H1 (cell line): ENCODE measurements at regions not wholly inside any gene's neighbourhood (a gene's known extent, or its start where the extent isn't known, plus 50 kb on each side); places are given as distances from the start of the nearest gene placed in this dataset.

ENCODE experiments used
- CTCF ChIA-PET: fragments of 300-600 bp; sonication (Branson Sonifier 250); formaldehyde crosslinking; loops from one replicate; lab custom pipeline; 2021; ENCODE audit not compliant: partially characterized antibody; lab: Charles Lee
- POLR2A ChIA-PET: fragments of 300-600 bp; sonication (Branson Sonifier 250); formaldehyde crosslinking; loops from one replicate; lab custom pipeline; 2021; ENCODE audit warnings: inconsistent platforms; ENCODE audit not compliant: partially characterized antibody; lab: Charles Lee
- DNase-seq, 2 experiments: peaks; one replicate each; pipeline versions ENCODE4 v3.0.0 to v3.0.0-alpha.2; 2010 to 2022; ENCODE audit warnings: low spot score in 2 of 2, low read depth in 1 of 2, mixed read lengths in 1 of 2
- FAIRE-seq: peaks from 2 replicates; lab custom pipeline; 2011; peaks lifted over from hg19 to GRCh38; lab: Jason Lieb, UNC
- H2AFZ ChIP-seq: 2 replicates; pipeline ENCODE4 v1.8.1; 2012; ENCODE audit warnings: low read length, inconsistent platforms
- H2AK5ac ChIP-seq: 2 replicates; pipeline ENCODE4 v1.6.1; 2013; ENCODE audit warnings: low read depth, low read length
- H2BK120ac ChIP-seq: replicated peaks from 2 replicates; pipeline ENCODE3; 2013; ENCODE audit warnings: low read depth, low read length, inconsistent platforms
- H2BK12ac ChIP-seq: 2 replicates; pipeline ENCODE4 v1.6.1; 2013; ENCODE audit warnings: low read depth, low read length
- H2BK15ac ChIP-seq: 2 replicates; pipeline ENCODE4 v1.6.1; 2013; ENCODE audit warnings: low read length
- H2BK20ac ChIP-seq: 2 replicates; pipeline ENCODE4 v1.6.1; 2013; ENCODE audit warnings: low read length
- H2BK5ac ChIP-seq: 2 replicates; pipeline ENCODE4 v1.6.1; 2013; ENCODE audit warnings: low read depth, low read length
- H3K14ac ChIP-seq: 2 replicates; pipeline ENCODE4 v1.6.1; 2013; ENCODE audit warnings: inconsistent platforms; ENCODE audit not compliant: insufficient read length
- H3K18ac ChIP-seq: 2 replicates; pipeline ENCODE4 v1.6.1; 2013; ENCODE audit warnings: low read length; ENCODE audit errors: extremely low read depth
- H3K23ac ChIP-seq: 2 replicates; pipeline ENCODE4 v1.6.1; 2013; ENCODE audit warnings: inconsistent platforms; ENCODE audit not compliant: insufficient read length
- H3K23me2 ChIP-seq: 2 replicates; pipeline ENCODE4 v1.6.1; 2013; ENCODE audit warnings: low read depth, low read length
- H3K27ac ChIP-seq: 2 replicates; pipeline ENCODE4 v1.6.1; 2011; ENCODE audit warnings: low read depth, low read length, inconsistent platforms
- H3K27me3 ChIP-seq, 4 experiments: replicated peaks in 1 of 4; 1 replicate in 1 of 4; 2 replicates in 3 of 4; pipeline versions ENCODE4 v1.6.1 to v1.8.1; 2011 to 2013; ENCODE audit warnings: low read length in 3 of 4, mild to moderate bottlenecking in 3 of 4, inconsistent platforms in 2 of 4, mixed read lengths in 2 of 4, moderate library complexity in 1 of 4; ENCODE audit not compliant: control insufficient read depth in 3 of 4, insufficient read depth in 3 of 4; ENCODE audit errors: extremely low read depth in 1 of 4
- H3K36me3 ChIP-seq, 4 experiments: 2 replicates each; pipeline versions ENCODE4 v1.6.1 to v1.8.1; 2011 to 2013; ENCODE audit warnings: mild to moderate bottlenecking in 4 of 4, low read length in 3 of 4, moderate library complexity in 2 of 4, control low read depth in 1 of 4, inconsistent platforms in 1 of 4; ENCODE audit not compliant: insufficient read depth in 4 of 4, control insufficient read depth in 2 of 4
- H3K4ac ChIP-seq: replicated peaks from 2 replicates; pipeline ENCODE3; 2013; ENCODE audit warnings: low read length, low read depth, mixed read lengths, inconsistent platforms; ENCODE audit not compliant: insufficient read length
- H3K4me1 ChIP-seq, 4 experiments: replicated peaks in 1 of 4; 1 replicate in 1 of 4; 2 replicates in 3 of 4; pipeline versions ENCODE4 v1.6.1 to v1.8.1; 2011 to 2013; ENCODE audit warnings: low read length in 3 of 4, inconsistent platforms in 2 of 4, mixed read lengths in 1 of 4; ENCODE audit not compliant: insufficient read depth in 4 of 4, control insufficient read depth in 3 of 4
- H3K4me2 ChIP-seq, 2 experiments: 2 replicates each; pipeline versions ENCODE4 v1.6.1 to v1.8.1; 2011 to 2013; ENCODE audit warnings: low read depth in 2 of 2, low read length in 2 of 2, control low read depth in 1 of 2, inconsistent platforms in 1 of 2, mild to moderate bottlenecking in 1 of 2; ENCODE audit not compliant: insufficient read depth in 1 of 2
- H3K4me3 ChIP-seq, 4 experiments: fragments of 200-600, 300-600 bp in 1 of 4; sonication (generic), shearing (Covaris generic), sonication (Bioruptor Twin) in 1 of 4; 2 replicates each; pipeline versions ENCODE4 v1.5.1 to v1.8.1; 2011 to 2016; ENCODE audit warnings: low read length in 4 of 4, low read depth in 3 of 4, control low read depth in 2 of 4, inconsistent platforms in 2 of 4, mild to moderate bottlenecking in 2 of 4, mixed read lengths in 1 of 4, moderate library complexity in 1 of 4; ENCODE audit not compliant: insufficient read depth in 2 of 4; ENCODE audit errors: extremely low read depth in 1 of 4
- H3K56ac ChIP-seq: replicated peaks from 2 replicates; pipeline ENCODE3; 2013; ENCODE audit warnings: low read depth, mild to moderate bottlenecking, mixed read lengths, low read length, inconsistent platforms; ENCODE audit not compliant: insufficient read length
- H3K79me1 ChIP-seq: 2 replicates; pipeline ENCODE4 v1.6.1; 2013; ENCODE audit warnings: low read depth, low read length, control low read depth
- H3K79me2 ChIP-seq, 2 experiments: 2 replicates each; pipeline versions ENCODE4 v1.6.1 to v1.8.1; 2012 to 2013; ENCODE audit warnings: low read length in 2 of 2, mild to moderate bottlenecking in 2 of 2, inconsistent platforms in 1 of 2; ENCODE audit not compliant: insufficient read depth in 2 of 2, control insufficient read depth in 1 of 2
- H3K9ac ChIP-seq, 4 experiments: replicated peaks in 1 of 4; 1 replicate in 1 of 4; 2 replicates in 3 of 4; pipeline versions ENCODE4 v1.6.1 to v1.8.1; 2011 to 2013; ENCODE audit warnings: low read depth in 3 of 4, low read length in 3 of 4, control low read depth in 2 of 4, mild to moderate bottlenecking in 2 of 4, moderate library complexity in 2 of 4, inconsistent platforms in 1 of 4; ENCODE audit errors: extremely low read depth in 1 of 4
- H3K9me3 ChIP-seq, 2 experiments: 2 replicates each; pipeline versions ENCODE4 v1.6.1 to v1.8.1; 2012 to 2013; ENCODE audit warnings: mild to moderate bottlenecking in 2 of 2, moderate library complexity in 2 of 2, control low read depth in 1 of 2, inconsistent platforms in 1 of 2, low read depth in 1 of 2, low read length in 1 of 2, mixed read lengths in 1 of 2; ENCODE audit not compliant: insufficient read depth in 2 of 2
- H4K20me1 ChIP-seq, 2 experiments: replicated peaks in 1 of 2; 2 replicates each; pipeline versions ENCODE3 to v1.8.1; 2011 to 2013; ENCODE audit warnings: inconsistent platforms in 2 of 2, low read length in 2 of 2, mild to moderate bottlenecking in 1 of 2; ENCODE audit not compliant: insufficient read depth in 2 of 2, control insufficient read depth in 1 of 2
- H4K5ac ChIP-seq: 2 replicates; pipeline ENCODE4 v1.6.1; 2013; ENCODE audit warnings: low read length, low read depth, mixed read lengths, inconsistent platforms; ENCODE audit not compliant: insufficient read length
- H4K8ac ChIP-seq: 2 replicates; pipeline ENCODE4 v1.8.0; 2013; ENCODE audit warnings: mild to moderate bottlenecking, moderate library complexity, low read length, inconsistent platforms; ENCODE audit not compliant: insufficient read depth; ENCODE audit errors: extremely low read depth
- H4K91ac ChIP-seq: replicated peaks from 2 replicates; pipeline ENCODE3; 2013; ENCODE audit warnings: low read length, mixed read lengths, inconsistent platforms; ENCODE audit not compliant: insufficient read length
- CBX5 ChIP-seq: fragments of 300-800, 300-1000 bp; sonication (generic); IDR thresholded peaks from 2 replicates; pipeline ENCODE4 v1.7.1; 2016; ENCODE audit warnings: antibody characterized with exemption, low read length, low read depth
- CEBPB ChIP-seq: IDR thresholded peaks from 2 replicates; pipeline ENCODE4 v1.6.1; 2012; ENCODE audit warnings: low read depth, low read length
- CHD1 ChIP-seq: IDR thresholded peaks from 2 replicates; pipeline ENCODE4 v1.6.1; 2012; ENCODE audit warnings: low read depth, low read length, improper control_type of control experiment
- HDAC2 ChIP-seq, 2 experiments: fragments of 300-600 bp in 1 of 2; sonication (generic) in 1 of 2; IDR thresholded peaks; 2 replicates each; pipeline ENCODE4 v1.6.1; 2011 to 2012; ENCODE audit warnings: low read depth in 2 of 2, low read length in 2 of 2, mild to moderate bottlenecking in 2 of 2, moderate library complexity in 2 of 2, borderline replicate concordance in 1 of 2, inconsistent platforms in 1 of 2
- POLR2A ChIP-seq, 2 experiments: IDR thresholded peaks; 1 replicate in 1 of 2; 2 replicates in 1 of 2; pipeline ENCODE4 v1.6.1; 2011; ENCODE audit warnings: low read depth in 2 of 2, low read length in 2 of 2, mild to moderate bottlenecking in 2 of 2; ENCODE audit errors: control extremely low read depth in 1 of 2
- POLR2AphosphoS5 ChIP-seq: IDR thresholded peaks from 2 replicates; pipeline ENCODE4 v1.6.1; 2011; ENCODE audit warnings: low read depth, low read length
- POU5F1 ChIP-seq: IDR thresholded peaks from 2 replicates; pipeline ENCODE4 v1.6.1; 2011; ENCODE audit warnings: low read depth, mild to moderate bottlenecking, low read length, moderate library complexity
- SIN3A ChIP-seq, 2 experiments: IDR thresholded peaks in 1 of 2; conservative IDR thresholded peaks in 1 of 2; 2 replicates each; pipeline ENCODE4 v1.6.1; 2011 to 2012; ENCODE audit warnings: low read length in 2 of 2, improper control_type of control experiment in 1 of 2, low read depth in 1 of 2, mild to moderate bottlenecking in 1 of 2
- SIRT6 ChIP-seq: IDR thresholded peaks from one replicate; pipeline ENCODE4 v1.7.1; 2012; ENCODE audit warnings: low read length, inconsistent platforms
- SIX5 ChIP-seq: IDR thresholded peaks from 2 replicates; pipeline ENCODE4 v1.6.1; 2011; ENCODE audit warnings: mild to moderate bottlenecking, low read depth, low read length
- TAF7 ChIP-seq: optimal IDR thresholded peaks from 2 replicates; pipeline ENCODE3; 2011; ENCODE audit warnings: low read depth, mild to moderate bottlenecking, inconsistent platforms, low read length, moderate library complexity, borderline replicate concordance
- TCF12 ChIP-seq: IDR thresholded peaks from 2 replicates; pipeline ENCODE4 v1.6.1; 2011; ENCODE audit warnings: low read depth, mild to moderate bottlenecking, low read length
- TEAD4 ChIP-seq: IDR thresholded peaks from 2 replicates; pipeline ENCODE4 v1.6.1; 2012; ENCODE audit warnings: low read depth, low read length, inconsistent platforms, mixed read lengths
- YY1 ChIP-seq: IDR thresholded peaks from 2 replicates; pipeline ENCODE4 v1.6.1; 2011; ENCODE audit warnings: low read depth, mild to moderate bottlenecking, low read length
- WGBS, 2 experiments: shearing (Covaris generic) in 1 of 2; methylation state at CpG; one replicate each; pipeline versions ENCODE4 v1.1.6 to v1.1.7; 2013 to 2015; ENCODE audit warnings: low lambda C conversion rate in 2 of 2, mixed read lengths in 2 of 2, inconsistent platforms in 1 of 2, low coverage in 1 of 2, missing lambda C conversion rate in 1 of 2; ENCODE audit not compliant: insufficient replicate concordance in 2 of 2, insufficient coverage in 1 of 2, insufficient read length in 1 of 2; ENCODE audit errors: extremely low coverage in 1 of 2, missing lambda C conversion rate in 1 of 2; 5-methylcytosine and 5-hydroxymethylcytosine counted together

DNA sequence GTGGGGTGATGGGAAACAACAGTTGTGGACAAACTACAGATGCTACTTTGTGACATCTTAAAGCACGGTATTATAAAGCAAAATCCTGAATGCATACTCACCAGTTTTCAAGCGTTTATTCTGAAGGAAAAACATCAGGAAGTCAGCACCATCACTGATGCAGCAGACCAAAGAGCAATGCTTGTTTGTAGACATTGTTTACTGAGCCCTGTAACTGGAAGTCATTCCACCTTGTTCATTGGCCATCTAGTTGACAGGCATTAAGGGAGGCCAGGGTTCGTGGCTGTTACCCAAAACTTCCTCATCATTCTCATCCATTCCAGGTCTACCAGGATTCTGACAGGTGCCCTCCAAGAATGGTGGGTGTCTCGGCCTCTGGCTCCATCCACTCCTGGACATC is 55.3 kb upstream of the FAM204A start:
- Histone ChIP-seq H2AK5ac (no peak overlapping the region), H3K9ac (no peak overlapping the region)

More for the DNA sequence above, 55.3 kb upstream of the FAM204A start:
- no peak overlapping the region for H2BK5ac ChIP-seq
- H3K79me1 ChIP-seq = no peaks in the 10 kb centered on the region
- H4K8ac ChIP-seq = no peak overlapping the region
- H3K4me1 ChIP-seq = peaks cover 0 to 5% (median 0%) of the 10 kb centered on the region in 4 experiments; a peak in 1 of 7 replicates
- CTCF ChIA-PET = interaction anchor here (1.1 kb wide), 1 partner anchor 13 kb away, joined by 4 read pairs; no protein-coding TSS in a partner anchor
- no peaks in the 10 kb centered on the region for H3K27me3 ChIP-seq
- no peaks in the 10 kb centered on the region; a peak in 1 of 4 replicates for H3K9me3 ChIP-seq
- H4K5ac ChIP-seq = no peak overlapping the region
- H3K18ac ChIP-seq = no peak overlapping the region
- no peaks in the 10 kb centered on the region for H4K20me1 ChIP-seq
- H3K4me3 ChIP-seq = no peak overlapping the region
- no peak overlapping the region for H2BK12ac ChIP-seq
- no peak overlapping the region for H3K27ac ChIP-seq
- H2BK120ac ChIP-seq = no peak overlapping the region
- POLR2A ChIA-PET = no interaction called here
- H2AFZ ChIP-seq = no peak overlapping the region
- TF ChIP-seq SIN3A (conservative IDR thresholded peaks at IDR 0.05 in 1 of 2, IDR thresholded peaks at IDR 0.05 in 1 of 2; ENCODE audit: low read depth in 1 of 2, low read length in 2 of 2) (no peak), YY1 (no peak), HDAC2 (IDR thresholded peaks at IDR 0.05; ENCODE audit: borderline replicate concordance in 1 of 2, low read depth in 2 of 2, low read length in 2 of 2) (no peak), SIX5 (no peak), CHD1 (no peak), POLR2A (IDR thresholded peaks at IDR 0.05; ENCODE audit: control extremely low read depth in 1 of 2, low read depth in 2 of 2, low read length in 2 of 2) (no peak), CEBPB (no peak), POLR2AphosphoS5 (no peak), TCF12 (no peak), CBX5 (no peak), TEAD4 (no peak), SIRT6 (no peak), TAF7 (no peak), POU5F1 (no peak)
- H3K36me3 ChIP-seq = no peaks in the 10 kb centered on the region
- no peak overlapping the region for H2BK15ac ChIP-seq
- no peak overlapping the region for H3K23ac ChIP-seq
- FAIRE-seq = no peak
- H3K14ac ChIP-seq = no peak overlapping the region
- H3K56ac ChIP-seq = no peak overlapping the region
- H2BK20ac ChIP-seq = no peak overlapping the region
- WGBS, 2 experiments = 94% methylated on average over 4 of the region's 4 CpGs; no CpG with 5 or more reads in 1 of the 2 experiments
- H4K91ac ChIP-seq = no peak overlapping the region
- no peak overlapping the region for H3K4ac ChIP-seq
- H3K23me2 ChIP-seq = no peaks in the 10 kb centered on the region
- H3K79me2 ChIP-seq = no peaks in the 10 kb centered on the region
- no peak for DNase-seq
- no peak overlapping the region for H3K4me2 ChIP-seq
